Trophoblast cell (in vitro differentiated cells and primary cell): ENCODE measurements at regions not wholly inside any gene's neighbourhood (a gene's known extent, or its start where the extent isn't known, plus 50 kb on each side); places are given as distances from the start of the nearest gene placed in this dataset.

Source experiments
- DNase-seq, 2 donors: peaks; one replicate each; pipeline ENCODE4 v3.0.0-alpha.2; 2016
- H2AFZ ChIP-seq: 2 replicates; pipeline ENCODE4 v1.6.1; 2013; ENCODE audit warnings: low read length, moderate library complexity, mild to moderate bottlenecking; ENCODE audit not compliant: insufficient read depth, poor library complexity
- H2AK5ac ChIP-seq: 2 replicates; pipeline ENCODE4 v1.6.1; 2013; ENCODE audit warnings: mild to moderate bottlenecking, low read length
- H2BK120ac ChIP-seq: 2 replicates; pipeline ENCODE4 v1.6.1; 2013; ENCODE audit warnings: low read length, mild to moderate bottlenecking, moderate library complexity; ENCODE audit not compliant: insufficient read depth, poor library complexity
- H2BK12ac ChIP-seq: 2 replicates; pipeline ENCODE4 v1.6.1; 2013; ENCODE audit warnings: mild to moderate bottlenecking, low read length, moderate library complexity
- H2BK5ac ChIP-seq: 2 replicates; pipeline ENCODE4 v1.6.1; 2013; ENCODE audit warnings: low read length, low read depth, moderate library complexity, mild to moderate bottlenecking; ENCODE audit not compliant: poor library complexity
- H3K14ac ChIP-seq: 2 replicates; pipeline ENCODE4 v1.6.1; 2013; ENCODE audit warnings: mild to moderate bottlenecking, low read length
- H3K18ac ChIP-seq: 2 replicates; pipeline ENCODE4 v1.6.1; 2013; ENCODE audit warnings: mild to moderate bottlenecking, low read length
- H3K23ac ChIP-seq: 2 replicates; pipeline ENCODE4 v1.6.1; 2013; ENCODE audit warnings: low read length
- H3K27ac ChIP-seq: 2 replicates; pipeline ENCODE4 v1.5.1; 2013; ENCODE audit warnings: low read depth, mild to moderate bottlenecking, inconsistent platforms, low read length, moderate library complexity
- H3K27me3 ChIP-seq: 2 replicates; pipeline ENCODE4 v1.6.1; 2013; ENCODE audit warnings: inconsistent platforms, mild to moderate bottlenecking, low read length, moderate library complexity; ENCODE audit not compliant: insufficient read depth
- H3K36me3 ChIP-seq, 2 experiments: 1 replicate in 1 of 2; 2 replicates in 1 of 2; pipeline ENCODE4 v1.6.1; 2013; ENCODE audit warnings: low read length in 2 of 2, mild to moderate bottlenecking in 2 of 2, moderate library complexity in 1 of 2; ENCODE audit not compliant: insufficient read depth in 2 of 2, control insufficient read depth in 1 of 2
- H3K4ac ChIP-seq: 2 replicates; pipeline ENCODE4 v1.6.1; 2013; ENCODE audit warnings: low read depth, mild to moderate bottlenecking, low read length, moderate library complexity
- H3K4me1 ChIP-seq, 2 experiments: 1 replicate in 1 of 2; 2 replicates in 1 of 2; pipeline ENCODE4 v1.6.1; 2013; ENCODE audit warnings: low read length in 2 of 2, mild to moderate bottlenecking in 2 of 2, moderate library complexity in 1 of 2; ENCODE audit not compliant: insufficient read depth in 2 of 2, control insufficient read depth in 1 of 2
- H3K4me2 ChIP-seq: 2 replicates; pipeline ENCODE4 v1.6.1; 2013; ENCODE audit warnings: inconsistent platforms, mild to moderate bottlenecking, low read length, moderate library complexity
- H3K4me3 ChIP-seq: 2 replicates; pipeline ENCODE4 v1.5.1; 2013; ENCODE audit warnings: mild to moderate bottlenecking, low read depth, low read length, inconsistent platforms
- H3K79me1 ChIP-seq: one replicate; pipeline ENCODE4 v1.6.1; 2013; ENCODE audit warnings: low read length
- H3K79me2 ChIP-seq: 2 replicates; pipeline ENCODE4 v1.6.1; 2013; ENCODE audit warnings: low read length, mild to moderate bottlenecking; ENCODE audit not compliant: control insufficient read depth, insufficient read depth, poor library complexity
- H3K9ac ChIP-seq: 2 replicates; pipeline ENCODE4 v1.6.1; 2013; ENCODE audit warnings: mild to moderate bottlenecking, low read length
- H3K9me3 ChIP-seq: 2 replicates; pipeline ENCODE4 v1.6.1; 2013; ENCODE audit warnings: low read depth, mild to moderate bottlenecking, control low read depth, inconsistent platforms, low read length; ENCODE audit not compliant: insufficient read depth
- H4K12ac ChIP-seq: 2 replicates; pipeline ENCODE4 v1.6.1; 2013; ENCODE audit warnings: low read depth, mild to moderate bottlenecking, low read length, moderate library complexity
- H4K8ac ChIP-seq: 2 replicates; pipeline ENCODE4 v1.6.1; 2013; ENCODE audit warnings: low read depth, mild to moderate bottlenecking, low read length, moderate library complexity
- H4K91ac ChIP-seq: one replicate; pipeline ENCODE4 v1.6.1; 2013; ENCODE audit warnings: low read depth, mild to moderate bottlenecking, low read length, moderate library complexity
- WGBS: extraction: QIAGEN DNeasy Blood & Tissue Kit; methylation state at CpG from one replicate; pipeline ENCODE4 v1.1.7; 2013; ENCODE audit warnings: missing lambda C conversion rate; ENCODE audit not compliant: insufficient read length, insufficient coverage; ENCODE audit errors: extremely low coverage; 5-methylcytosine and 5-hydroxymethylcytosine counted together

- H2AK5ac ChIP-seq, result no peak overlapping the region
- H3K4me3 ChIP-seq, result no peak overlapping the region
- no peak overlapping the region for H4K12ac ChIP-seq
- H3K9me3 ChIP-seq, result no peaks in the 10 kb centered on the region
- no peaks in the 10 kb centered on the region for H3K4me1 ChIP-seq
- no peak overlapping the region for H2AFZ ChIP-seq
- WGBS, result no CpG with 5 or more reads among the region's 8 CpGs
- no peak overlapping the region for H3K14ac ChIP-seq
- H3K79me1 ChIP-seq, result no peaks in the 10 kb centered on the region
- H2BK120ac ChIP-seq, result no peak overlapping the region
- H3K27ac ChIP-seq, result no peak overlapping the region
- H3K18ac ChIP-seq, result no peak overlapping the region
- no peaks in the 10 kb centered on the region for H3K36me3 ChIP-seq
- no peak overlapping the region for H3K23ac ChIP-seq
- no peak overlapping the region for H4K91ac ChIP-seq
- DNase-seq, result no peak
- no peak overlapping the region for H4K8ac ChIP-seq
- no peak overlapping the region for H3K9ac ChIP-seq
- no peak overlapping the region for H2BK12ac ChIP-seq
- no peak overlapping the region for H2BK5ac ChIP-seq
- H3K4ac ChIP-seq, result no peak overlapping the region
- no peaks in the 10 kb centered on the region for H3K79me2 ChIP-seq
- no peaks in the 10 kb centered on the region for H3K27me3 ChIP-seq
- no peak overlapping the region for H3K4me2 ChIP-seq
These were observed 180.2 kb upstream of the PZP start for GRCh38 chr12:9388379-9388778.

GRCh38 chr12:9387450-9387849 is 179.3 kb upstream of the PZP start:
- no peak overlapping the region for H3K27ac ChIP-seq
- no peak overlapping the region for H3K18ac ChIP-seq
- no peak overlapping the region for H3K4me2 ChIP-seq
- H2BK12ac ChIP-seq, result no peak overlapping the region
- H3K14ac ChIP-seq, result no peak overlapping the region
- H2AFZ ChIP-seq, result no peak overlapping the region
- H3K79me2 ChIP-seq, result no peaks in the 10 kb centered on the region
- no peak overlapping the region for H2BK120ac ChIP-seq
- H3K9me3 ChIP-seq, result no peaks in the 10 kb centered on the region
- H3K27me3 ChIP-seq, result no peaks in the 10 kb centered on the region
- no peak overlapping the region for H2AK5ac ChIP-seq
- no peak overlapping the region for H3K4ac ChIP-seq
- no peak overlapping the region for H4K8ac ChIP-seq
- H3K79me1 ChIP-seq, result no peaks in the 10 kb centered on the region
- no peak overlapping the region for H3K23ac ChIP-seq
- no peak overlapping the region for H4K91ac ChIP-seq
- no peak for DNase-seq
- no peak overlapping the region for H2BK5ac ChIP-seq
- H3K4me1 ChIP-seq, result no peaks in the 10 kb centered on the region
- H3K9ac ChIP-seq, result no peak overlapping the region
- H4K12ac ChIP-seq, result no peak overlapping the region
- H3K36me3 ChIP-seq, result no peaks in the 10 kb centered on the region
- no CpG with 5 or more reads among the region's 2 CpGs for WGBS
- no peak overlapping the region for H3K4me3 ChIP-seq

- H2AFZ ChIP-seq, result no peak overlapping the region
- no peaks in the 10 kb centered on the region for H3K36me3 ChIP-seq
- no peak overlapping the region for H4K8ac ChIP-seq
- H4K12ac ChIP-seq, result no peak overlapping the region
- no peak overlapping the region for H3K9ac ChIP-seq
- no peak for DNase-seq
- no peak overlapping the region for H3K23ac ChIP-seq
- no peaks in the 10 kb centered on the region for H3K79me2 ChIP-seq
- H3K27me3 ChIP-seq, result no peaks in the 10 kb centered on the region
- H3K9me3 ChIP-seq, result no peaks in the 10 kb centered on the region
- no peak overlapping the region for H3K14ac ChIP-seq
- H3K4me2 ChIP-seq, result no peak overlapping the region
- no peak overlapping the region for H4K91ac ChIP-seq
- H3K27ac ChIP-seq, result no peak overlapping the region
- no peaks in the 10 kb centered on the region for H3K79me1 ChIP-seq
- H2AK5ac ChIP-seq, result no peak overlapping the region
- H2BK120ac ChIP-seq, result no peak overlapping the region
- H2BK5ac ChIP-seq, result no peak overlapping the region
- no peak overlapping the region for H3K4me3 ChIP-seq
- H3K18ac ChIP-seq, result no peak overlapping the region
- WGBS, result no CpG with 5 or more reads among the region's 4 CpGs
- H3K4me1 ChIP-seq, result no peaks in the 10 kb centered on the region
- no peak overlapping the region for H2BK12ac ChIP-seq
- H3K4ac ChIP-seq, result no peak overlapping the region
These were observed 175.4 kb upstream of the PZP start for GRCh38 chr12:9383585-9383984.

- Histone ChIP-seq H3K23ac (no peak overlapping the region), H2BK12ac (no peak overlapping the region), H3K4me2 (no peak overlapping the region), H3K36me3 (no peaks in the 10 kb centered on the region), H2BK5ac (no peak overlapping the region), H4K12ac (no peak overlapping the region), H3K4me1 (no peaks in the 10 kb centered on the region), H3K79me2 (no peaks in the 10 kb centered on the region), H4K8ac (no peak overlapping the region), H3K27me3 (no peaks in the 10 kb centered on the region), H2AFZ (no peak overlapping the region), H3K79me1 (no peaks in the 10 kb centered on the region), H3K9me3 (no peaks in the 10 kb centered on the region), H2AK5ac (no peak overlapping the region), H3K27ac (no peak overlapping the region), H3K14ac (no peak overlapping the region), H3K4me3 (no peak overlapping the region), H2BK120ac (no peak overlapping the region), H3K18ac (no peak overlapping the region), H3K4ac (no peak overlapping the region), H4K91ac (no peak overlapping the region), H3K9ac (no peak overlapping the region)
- WGBS, result no CpG with 5 or more reads among the region's 2 CpGs
- no peak for DNase-seq
These were observed 173.4 kb upstream of the PZP start for GRCh38 chr12:9381619-9382018.
